LoVo (cell line): ENCODE measurements at regions not wholly inside any gene's neighbourhood (a gene's known extent, or its start where the extent isn't known, plus 50 kb on each side); places are given as distances from the start of the nearest gene placed in this dataset.

Source experiments
- DNase-seq: peaks from one replicate; pipeline ENCODE4 v3.0.0-alpha.2; 2016; ENCODE audit warnings: low spot score

GRCh38 chr21:26412885-26413284, 160.2 kb downstream of the CYYR1 start:
- DNase-seq: no peak

- DNase-seq: no peak
Observed at GRCh38 chr21:26409735-26410134, 163.4 kb downstream of the CYYR1 start.

GRCh38 chr21:26408511-26408910, 164.6 kb downstream of the CYYR1 start:
- DNase-seq: no peak

GRCh38 chr21:26406526-26406925, 166.6 kb downstream of the CYYR1 start:
- DNase-seq: no peak

GRCh38 chr21:26405735-26406361, 167.2 kb downstream of the CYYR1 start:
- peak; percentile 37 for DNase-seq

GRCh38 chr21:26405071-26405470, 168.0 kb downstream of the CYYR1 start:
- DNase-seq: no peak

- no peak for DNase-seq
Observed at GRCh38 chr21:26404288-26404687, 168.8 kb downstream of the CYYR1 start.

GRCh38 chr21:26403321-26403720, 169.8 kb downstream of the CYYR1 start:
- DNase-seq: no peak

- DNase-seq: no peak
Observed at GRCh38 chr21:26397545-26397944, 175.5 kb downstream of the CYYR1 start.

GRCh38 chr21:26394341-26394740, 178.7 kb downstream of the CYYR1 start:
- no peak for DNase-seq

- DNase-seq: no peak
Observed at GRCh38 chr21:26391166-26391565, 181.9 kb downstream of the CYYR1 start.

GRCh38 chr21:26389971-26390641, 183.0 kb downstream of the CYYR1 start:
- DNase-seq: peak; percentile 74

GRCh38 chr21:26388731-26389231, 184.3 kb downstream of the CYYR1 start:
- DNase-seq: peak; percentile 44

GRCh38 chr21:26385721-26386120, 187.4 kb downstream of the CYYR1 start:
- DNase-seq: no peak

- no peak for DNase-seq
Observed at GRCh38 chr21:26379561-26379960, 193.5 kb downstream of the CYYR1 start.

- DNase-seq: no peak
Observed at GRCh38 chr21:26377111-26377694, 195.9 kb downstream of the CYYR1 start.

GRCh38 chr21:26374817-26375216, 198.3 kb downstream of the CYYR1 start:
- DNase-seq: no peak

GRCh38 chr21:26368591-26369320, 198.2 kb upstream of the APP start:
- DNase-seq: no peak

- no peak for DNase-seq
Observed at GRCh38 chr21:26366781-26367180, 196.2 kb upstream of the APP start.

GRCh38 chr21:26365849-26366248, 195.3 kb upstream of the APP start:
- no peak for DNase-seq

GRCh38 chr21:26351661-26352060, 181.1 kb upstream of the APP start:
- DNase-seq: no peak

- no peak for DNase-seq
Observed at GRCh38 chr21:26332867-26333266, 162.3 kb upstream of the APP start.
